RWPE1 (cell line): ENCODE measurements at regions not wholly inside any gene's neighbourhood (a gene's known extent, or its start where the extent isn't known, plus 50 kb on each side); places are given as distances from the start of the nearest gene placed in this dataset.

Experiments
- CTCF ChIA-PET: fragments of 350-600 bp; sonication (Branson Sonifier 250); formaldehyde crosslinking; extraction: SDS; loops from one replicate; lab custom pipeline; 2021; lab: Yijun Ruan, JAX
- POLR2A ChIA-PET: fragments of 400-600 bp; formaldehyde crosslinking; extraction: SDS; loops from one replicate; lab custom pipeline; 2020; ENCODE audit warnings: antibody characterized with exemption; ENCODE audit not compliant: low non-redundant PET; lab: Yijun Ruan, JAX
- DNase-seq: peaks from one replicate; pipeline ENCODE4 v3.0.0; 2012; ENCODE audit warnings: low spot score
- H3K27ac ChIP-seq: fragments of 450-650 bp; 2 replicates; pipeline ENCODE4 v1.5.1; 2017
- CTCF ChIP-seq: fragments of 450-650 bp; conservative IDR thresholded peaks from 2 replicates; pipeline ENCODE4 v1.5.1; 2017; ENCODE audit warnings: low read depth, mild to moderate bottlenecking

GRCh38 chr15:101544613-101544945 lies 55.1 kb upstream of the PCSK6 start:
- ChIA-PET CTCF (no interaction called here), POLR2A (no interaction called here)
- H3K27ac ChIP-seq = no peak overlapping the region
- no peak for DNase-seq
- no peak for TF ChIP-seq CTCF

- POLR2A ChIA-PET = no interaction called here
- H3K27ac ChIP-seq = no peak overlapping the region
- DNase-seq = no peak
- no peak for TF ChIP-seq CTCF
- CTCF ChIA-PET = no interaction called here
These were observed 54.6 kb upstream of the PCSK6 start for GRCh38 chr15:101543926-101544612.

- TF ChIP-seq CTCF = no peak
- DNase-seq = no peak
- H3K27ac ChIP-seq = no peak overlapping the region
- CTCF ChIA-PET = no interaction called here
- POLR2A ChIA-PET = no interaction called here
These were observed 53.9 kb upstream of the PCSK6 start for GRCh38 chr15:101543431-101543830.

GRCh38 chr15:101543026-101543390 lies 53.5 kb upstream of the PCSK6 start:
- ChIA-PET CTCF (interaction anchor here (0.7 kb wide), 1 partner anchor 181 kb away, joined by 3 read pairs; no protein-coding TSS in a partner anchor), POLR2A (no interaction called here)
- H3K27ac ChIP-seq = no peak overlapping the region
- no peak for DNase-seq
- TF ChIP-seq CTCF = no peak

GRCh38 chr15:101542306-101543025 lies 53.0 kb upstream of the PCSK6 start:
- no peak overlapping the region for H3K27ac ChIP-seq
- ChIA-PET POLR2A (no interaction called here), CTCF (interaction anchor here (0.7 kb wide), 1 partner anchor 181 kb away, joined by 3 read pairs; no protein-coding TSS in a partner anchor)
- no peak for DNase-seq
- no peak for TF ChIP-seq CTCF

- no peak for DNase-seq
- no peak overlapping the region for H3K27ac ChIP-seq
- CTCF ChIA-PET = no interaction called here
- no peak for TF ChIP-seq CTCF
- POLR2A ChIA-PET = no interaction called here
These were observed 52.2 kb upstream of the PCSK6 start for GRCh38 chr15:101541501-101542292.
